ENCODE measurements at regions not wholly inside any gene's neighbourhood (a gene's known extent, or its start where the extent isn't known, plus 50 kb on each side); places are given as distances from the start of the nearest gene placed in this dataset.

DNA sequence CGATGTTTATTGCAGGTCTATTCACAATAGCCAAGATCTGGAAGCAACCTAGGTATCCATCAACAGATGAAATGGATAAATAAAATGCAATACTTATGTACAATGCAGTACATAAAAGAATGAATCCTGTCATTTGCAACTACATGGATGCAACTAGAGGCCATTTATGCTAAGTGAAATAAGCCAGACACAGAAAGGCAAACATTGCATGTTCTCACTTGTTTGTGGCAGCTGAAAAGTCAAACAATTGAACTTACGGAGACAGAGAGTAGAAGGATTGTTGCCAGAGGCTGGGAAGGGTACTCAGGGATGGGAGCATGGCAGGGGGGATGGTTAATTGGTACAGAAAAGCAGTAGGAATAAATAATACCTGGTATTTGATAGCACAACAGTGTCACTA lies 563.9 kb downstream of the TMX3 start:
- H3K36me3 ChIP-seq (ENCODE audit: control insufficient read depth, insufficient read depth, low read length), result no peaks in the 10 kb centered on the region
- no peak overlapping the region for H3K4me3 ChIP-seq (ENCODE audit: low read depth, low read length)
- H3K9me3 ChIP-seq (ENCODE audit: control insufficient read depth, insufficient read depth, low read length), result no peaks in the 10 kb centered on the region
- 45% methylated on average over 1 of the region's 2 CpGs for WGBS (ENCODE audit: insufficient coverage)
- DNase-seq (ENCODE audit: low read depth in 4 of 6, low spot score in 6 of 6), result no peak
- no peaks in the 10 kb centered on the region for H3K4me1 ChIP-seq (ENCODE audit: control insufficient read depth, insufficient read depth, low read length)
- H3K27ac ChIP-seq (ENCODE audit: low read depth, low read length), result no peak overlapping the region
- H3K27me3 ChIP-seq (ENCODE audit: control insufficient read depth, insufficient read depth, low read length), result no peaks in the 10 kb centered on the region

DNA sequence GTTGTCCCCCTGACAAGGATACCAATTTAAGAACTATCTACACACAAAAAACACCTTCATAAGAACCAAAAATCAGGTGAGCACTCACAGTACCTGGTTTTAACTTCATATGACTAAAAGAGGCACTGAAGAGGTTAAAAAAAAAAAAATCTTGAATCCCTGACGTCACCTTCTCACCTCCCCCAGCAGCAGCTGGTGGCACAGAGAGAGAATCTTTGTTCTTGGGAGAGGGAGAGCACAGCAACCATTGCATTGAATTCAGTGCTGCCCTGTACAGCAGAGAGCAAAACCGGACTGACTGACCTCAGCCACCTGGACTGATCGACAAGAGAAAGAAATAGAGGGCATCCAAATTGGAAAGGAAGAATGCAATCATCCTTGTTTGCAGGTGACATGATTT lies 566.0 kb downstream of the TMX3 start:
- no peaks in the 10 kb centered on the region for H3K4me1 ChIP-seq (ENCODE audit: control insufficient read depth, insufficient read depth, low read length)
- H3K27me3 ChIP-seq (ENCODE audit: control insufficient read depth, insufficient read depth, low read length), result no peaks in the 10 kb centered on the region
- no peak overlapping the region for H3K27ac ChIP-seq (ENCODE audit: low read depth, low read length)
- H3K4me3 ChIP-seq (ENCODE audit: low read depth, low read length), result no peak overlapping the region
- DNase-seq (ENCODE audit: low read depth in 4 of 6, low spot score in 6 of 6), result peak in 1 of 6 donors; percentile 27
- 33% methylated on average over 1 of the region's 3 CpGs for WGBS (ENCODE audit: insufficient coverage)
- no peaks in the 10 kb centered on the region for H3K36me3 ChIP-seq (ENCODE audit: control insufficient read depth, insufficient read depth, low read length)
- H3K9me3 ChIP-seq (ENCODE audit: control insufficient read depth, insufficient read depth, low read length), result no peaks in the 10 kb centered on the region

DNA sequence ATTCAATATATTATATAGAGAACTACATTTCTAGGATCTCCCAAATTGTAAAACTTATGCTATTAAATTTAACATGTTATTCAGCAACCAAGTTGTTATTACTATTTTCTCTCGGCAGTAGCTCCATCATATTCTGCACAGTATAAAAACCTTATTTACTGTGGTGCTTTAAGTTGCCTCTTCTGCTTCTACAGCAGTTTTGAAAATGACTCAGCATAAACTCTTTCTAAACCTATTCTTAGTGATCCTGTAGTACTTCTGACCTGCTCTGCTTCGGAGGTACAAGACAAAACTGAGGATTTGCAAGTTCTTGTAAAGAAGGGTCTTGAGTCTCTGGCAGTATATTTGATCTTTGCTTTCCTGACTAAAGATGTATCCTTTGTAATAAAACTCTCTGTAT lies 567.2 kb downstream of the TMX3 start:
- Histone ChIP-seq H3K4me3 (ENCODE audit: low read depth, low read length) (no peak overlapping the region), H3K36me3 (ENCODE audit: control insufficient read depth, insufficient read depth, low read length) (no peaks in the 10 kb centered on the region), H3K4me1 (ENCODE audit: control insufficient read depth, insufficient read depth, low read length) (no peaks in the 10 kb centered on the region), H3K9me3 (ENCODE audit: control insufficient read depth, insufficient read depth, low read length) (no peaks in the 10 kb centered on the region), H3K27ac (ENCODE audit: low read depth, low read length) (no peak overlapping the region), H3K27me3 (ENCODE audit: control insufficient read depth, insufficient read depth, low read length) (no peaks in the 10 kb centered on the region)
- no peak for DNase-seq (ENCODE audit: low read depth in 4 of 6, low spot score in 6 of 6)
- WGBS (ENCODE audit: insufficient coverage), result no CpG with 5 or more reads among the region's 2 CpGs

DNA sequence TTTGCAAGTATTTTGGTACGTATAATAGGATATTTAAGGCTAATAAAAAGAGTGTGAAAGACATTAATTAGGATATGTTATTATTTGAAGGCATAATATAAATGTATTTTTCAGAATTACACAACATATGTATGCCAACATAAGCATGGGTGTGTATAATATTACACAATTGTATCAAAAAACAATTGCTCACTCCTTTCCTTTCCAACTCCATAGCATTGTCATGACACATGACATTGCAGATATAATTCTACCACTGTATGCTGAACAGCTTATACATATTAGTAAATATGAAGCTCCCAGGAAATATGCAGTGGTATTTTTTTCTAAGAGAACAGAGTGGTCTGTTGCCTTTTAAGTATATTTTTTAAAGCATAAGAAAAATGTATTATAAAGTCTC lies 593.1 kb downstream of the TMX3 start:
- no peak overlapping the region for H3K4me3 ChIP-seq (ENCODE audit: low read depth, low read length)
- H3K4me1 ChIP-seq (ENCODE audit: control insufficient read depth, insufficient read depth, low read length), result no peaks in the 10 kb centered on the region
- no peaks in the 10 kb centered on the region for H3K9me3 ChIP-seq (ENCODE audit: control insufficient read depth, insufficient read depth, low read length)
- H3K27me3 ChIP-seq (ENCODE audit: control insufficient read depth, insufficient read depth, low read length), result no peaks in the 10 kb centered on the region
- no CpG with 5 or more reads among the region's 1 CpG for WGBS (ENCODE audit: insufficient coverage)
- no peak overlapping the region for H3K27ac ChIP-seq (ENCODE audit: low read depth, low read length)
- no peak for DNase-seq (ENCODE audit: low read depth in 4 of 6, low spot score in 6 of 6)
- no peaks in the 10 kb centered on the region for H3K36me3 ChIP-seq (ENCODE audit: control insufficient read depth, insufficient read depth, low read length)

DNA sequence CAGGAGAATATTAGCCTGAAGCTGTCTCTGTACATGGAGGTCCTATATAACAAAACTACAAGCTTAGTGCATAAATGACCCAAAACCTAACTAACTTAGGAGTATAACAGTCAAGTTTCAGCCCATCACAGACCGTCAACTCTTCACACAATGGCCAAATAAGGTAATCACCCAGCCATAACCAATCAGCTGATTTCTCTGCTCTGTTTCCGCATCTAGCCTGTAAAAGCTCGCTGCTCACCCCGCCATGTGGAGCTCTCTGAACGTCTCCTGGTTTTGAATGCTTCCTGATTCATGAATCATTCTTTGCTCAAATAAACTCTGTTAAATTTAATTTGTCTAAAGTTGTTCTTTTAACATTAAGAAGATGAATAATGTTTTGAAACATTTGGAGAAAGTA lies 593.6 kb downstream of the TMX3 start:
- 91% methylated on average over 1 of the region's 5 CpGs for WGBS (ENCODE audit: insufficient coverage)
- Histone ChIP-seq H3K27me3 (ENCODE audit: control insufficient read depth, insufficient read depth, low read length) (no peaks in the 10 kb centered on the region), H3K4me1 (ENCODE audit: control insufficient read depth, insufficient read depth, low read length) (no peaks in the 10 kb centered on the region), H3K4me3 (ENCODE audit: low read depth, low read length) (no peak overlapping the region), H3K27ac (ENCODE audit: low read depth, low read length) (no peak overlapping the region), H3K36me3 (ENCODE audit: control insufficient read depth, insufficient read depth, low read length) (no peaks in the 10 kb centered on the region), H3K9me3 (ENCODE audit: control insufficient read depth, insufficient read depth, low read length) (no peaks in the 10 kb centered on the region)
- no peak for DNase-seq (ENCODE audit: low read depth in 4 of 6, low spot score in 6 of 6)

DNA sequence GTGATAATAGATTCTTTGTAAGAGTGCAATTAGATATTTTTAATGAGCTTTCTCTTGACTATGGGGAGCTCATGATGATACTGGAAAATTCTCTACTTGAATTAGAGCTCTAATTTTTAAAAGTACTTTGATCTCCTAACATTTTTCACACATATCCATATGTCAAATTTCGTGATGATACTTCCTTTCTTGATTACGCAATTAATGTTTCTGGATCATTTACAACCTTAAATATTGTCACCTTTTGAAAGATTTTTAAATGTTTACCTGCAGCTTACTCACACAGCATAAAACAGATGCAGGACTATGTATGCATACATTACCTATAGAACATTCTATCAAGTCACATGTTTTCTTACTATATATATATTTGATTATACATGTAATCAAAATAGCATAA lies 598.5 kb upstream of the DSEL start:
- no peak overlapping the region for H3K4me3 ChIP-seq (ENCODE audit: low read depth, low read length)
- DNase-seq (ENCODE audit: low read depth in 4 of 6, low spot score in 6 of 6), result no peak
- 100% methylated on average over 1 of the region's 2 CpGs for WGBS (ENCODE audit: insufficient coverage)

DNA sequence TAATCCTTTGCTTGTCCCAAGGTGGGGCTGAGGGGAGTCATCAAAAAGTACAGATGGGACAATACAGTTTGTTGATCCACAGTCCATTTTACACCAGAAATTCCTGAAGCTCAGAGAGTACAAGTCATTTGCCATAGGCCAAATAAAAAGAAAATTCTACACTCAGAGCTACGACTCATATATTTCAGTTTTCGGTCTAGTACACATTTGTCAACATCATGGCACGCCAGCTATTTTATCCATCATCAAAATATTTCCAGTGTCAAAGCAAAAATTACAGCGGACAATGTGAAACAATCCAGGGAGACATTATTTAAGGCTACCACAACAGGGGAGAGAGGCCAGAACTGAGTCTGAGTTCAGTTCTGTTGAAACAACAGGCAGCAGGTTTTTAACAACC lies 587.5 kb upstream of the DSEL start:
- no peaks in the 10 kb centered on the region for H3K27me3 ChIP-seq (ENCODE audit: control insufficient read depth, insufficient read depth, low read length)
- DNase-seq (ENCODE audit: low read depth in 4 of 6, low spot score in 6 of 6), result no peak
- H3K4me3 ChIP-seq (ENCODE audit: low read depth, low read length), result no peak overlapping the region
- H3K9me3 ChIP-seq (ENCODE audit: control insufficient read depth, insufficient read depth, low read length), result no peaks in the 10 kb centered on the region
- no peaks in the 10 kb centered on the region for H3K36me3 ChIP-seq (ENCODE audit: control insufficient read depth, insufficient read depth, low read length)
- 97% methylated on average over 4 of the region's 4 CpGs for WGBS (ENCODE audit: insufficient coverage)
- no peak overlapping the region for H3K27ac ChIP-seq (ENCODE audit: low read depth, low read length)
- no peaks in the 10 kb centered on the region for H3K4me1 ChIP-seq (ENCODE audit: control insufficient read depth, insufficient read depth, low read length)

More for the DNA sequence above, 598.5 kb upstream of the DSEL start:
- Histone ChIP-seq H3K36me3 (ENCODE audit: control insufficient read depth, insufficient read depth, low read length) (no peaks in the 10 kb centered on the region), H3K9me3 (ENCODE audit: control insufficient read depth, insufficient read depth, low read length) (no peaks in the 10 kb centered on the region), H3K27ac (ENCODE audit: low read depth, low read length) (no peak overlapping the region), H3K27me3 (ENCODE audit: control insufficient read depth, insufficient read depth, low read length) (no peaks in the 10 kb centered on the region), H3K4me1 (ENCODE audit: control insufficient read depth, insufficient read depth, low read length) (no peaks in the 10 kb centered on the region)

DNA sequence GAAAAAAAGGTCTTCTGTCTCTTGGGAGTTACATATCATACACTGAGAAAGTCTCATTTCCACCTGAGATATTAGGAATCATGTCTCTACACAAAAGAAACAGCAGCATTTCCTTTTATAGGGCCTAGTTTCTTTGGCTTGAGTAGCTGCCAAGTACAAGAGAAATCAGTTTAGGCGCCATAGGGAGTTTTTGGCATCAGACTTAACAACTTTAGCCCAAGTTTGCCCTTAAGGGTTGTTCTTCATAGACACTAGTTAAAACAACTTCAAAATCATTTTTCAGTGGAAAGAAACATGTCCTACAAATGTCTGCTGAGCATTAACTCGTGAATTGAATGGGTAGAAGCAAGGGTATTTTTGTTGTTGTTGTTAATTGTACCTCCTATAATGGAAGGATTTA lies 587.0 kb upstream of the DSEL start:
- DNase-seq (ENCODE audit: low read depth in 4 of 6, low spot score in 6 of 6), result peak in 1 of 6 donors; percentile 41
- Histone ChIP-seq H3K4me1 (ENCODE audit: control insufficient read depth, insufficient read depth, low read length) (no peaks in the 10 kb centered on the region), H3K36me3 (ENCODE audit: control insufficient read depth, insufficient read depth, low read length) (no peaks in the 10 kb centered on the region), H3K4me3 (ENCODE audit: low read depth, low read length) (no peak overlapping the region), H3K27me3 (ENCODE audit: control insufficient read depth, insufficient read depth, low read length) (no peaks in the 10 kb centered on the region), H3K27ac (ENCODE audit: low read depth, low read length) (no peak overlapping the region), H3K9me3 (ENCODE audit: control insufficient read depth, insufficient read depth, low read length) (no peaks in the 10 kb centered on the region)
- no CpG with 5 or more reads among the region's 2 CpGs for WGBS (ENCODE audit: insufficient coverage)

DNA sequence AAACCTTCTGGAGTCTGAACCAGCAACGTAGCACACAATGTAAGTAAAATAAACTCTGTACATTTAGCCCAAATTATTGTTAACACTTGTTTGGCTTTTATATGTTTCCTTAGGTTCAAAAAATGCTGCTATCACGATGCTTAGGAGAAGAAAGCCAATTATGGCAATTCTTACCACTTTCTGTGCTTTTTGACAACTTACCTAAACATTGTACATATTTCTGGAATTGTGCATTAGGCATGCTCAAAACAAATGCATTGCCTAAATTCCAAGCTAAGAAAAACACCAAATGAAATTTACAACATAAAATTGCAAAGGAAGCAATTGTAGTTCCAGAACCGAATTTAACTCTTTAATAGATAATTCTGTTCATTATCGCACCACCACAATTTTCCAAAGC lies 585.6 kb upstream of the DSEL start:
- no peaks in the 10 kb centered on the region for H3K27me3 ChIP-seq (ENCODE audit: control insufficient read depth, insufficient read depth, low read length)
- H3K9me3 ChIP-seq (ENCODE audit: control insufficient read depth, insufficient read depth, low read length), result no peaks in the 10 kb centered on the region
- no peak overlapping the region for H3K4me3 ChIP-seq (ENCODE audit: low read depth, low read length)
- no peaks in the 10 kb centered on the region for H3K4me1 ChIP-seq (ENCODE audit: control insufficient read depth, insufficient read depth, low read length)
- no peak for DNase-seq (ENCODE audit: low read depth in 4 of 6, low spot score in 6 of 6)
- H3K27ac ChIP-seq (ENCODE audit: low read depth, low read length), result no peak overlapping the region
- WGBS (ENCODE audit: insufficient coverage), result no CpG with 5 or more reads among the region's 4 CpGs
- H3K36me3 ChIP-seq (ENCODE audit: control insufficient read depth, insufficient read depth, low read length), result no peaks in the 10 kb centered on the region

DNA sequence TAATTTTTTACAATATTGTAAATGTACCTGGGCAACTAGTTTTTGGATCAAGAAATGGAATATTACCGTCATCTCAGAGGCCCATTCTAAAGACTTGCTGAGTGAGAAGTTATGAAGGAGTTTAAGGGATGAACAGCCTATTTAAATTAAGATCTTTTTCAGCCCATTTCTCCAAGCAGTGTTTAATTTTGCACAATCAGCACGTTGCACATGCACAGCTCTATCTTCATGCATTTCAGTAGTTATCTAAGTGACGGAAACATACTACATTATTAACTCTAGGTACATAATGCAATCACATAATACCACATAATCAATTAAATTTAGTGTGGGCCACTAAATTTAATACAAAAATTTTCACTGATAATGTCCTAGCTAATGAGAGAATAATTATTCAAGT lies 582.1 kb upstream of the DSEL start:
- Histone ChIP-seq H3K4me3 (ENCODE audit: low read depth, low read length) (no peak overlapping the region), H3K36me3 (ENCODE audit: control insufficient read depth, insufficient read depth, low read length) (no peaks in the 10 kb centered on the region), H3K9me3 (ENCODE audit: control insufficient read depth, insufficient read depth, low read length) (no peaks in the 10 kb centered on the region), H3K27me3 (ENCODE audit: control insufficient read depth, insufficient read depth, low read length) (no peaks in the 10 kb centered on the region), H3K27ac (ENCODE audit: low read depth, low read length) (no peak overlapping the region), H3K4me1 (ENCODE audit: control insufficient read depth, insufficient read depth, low read length) (no peaks in the 10 kb centered on the region)
- DNase-seq (ENCODE audit: low read depth in 4 of 6, low spot score in 6 of 6), result no peak
- no CpG with 5 or more reads among the region's 3 CpGs for whole genome bisulfite sequencing (ENCODE audit: insufficient coverage)

Data from spinal cord (tissue), 9 donors.